HepG2 (cell line): ENCODE measurements at regions not wholly inside any gene's neighbourhood (a gene's known extent, or its start where the extent isn't known, plus 50 kb on each side); places are given as distances from the start of the nearest gene placed in this dataset.

Source experiments
- ATAC-seq: fragments of 200-7000 bp; cut with Tn5 transposase; 3 replicates; pipeline ENCODE4 v1.9.1; 2020; ENCODE audit warnings: mild to moderate bottlenecking, moderate library complexity
- BruUV-seq: library from RNA; stranded (reverse); fragments of 400-500 nt; replicated peaks from 2 replicates; lab custom pipeline; 2021; lab: Mats Ljungman, UMichigan
- CTCF ChIA-PET: fragments of 300-600 bp; formaldehyde crosslinking; extraction: SDS; loops from one replicate; lab custom pipeline; 2021; ENCODE audit warnings: low total read pairs, inconsistent platforms, low intra/inter-chr PET ratio; lab: Yijun Ruan, JAX
- POLR2A ChIA-PET: fragments of 350-600 bp; sonication (Branson Sonifier 250); formaldehyde crosslinking; loops from one replicate; lab custom pipeline; 2020; ENCODE audit warnings: antibody characterized with exemption, inconsistent platforms; lab: Yijun Ruan, JAX
- DNase-seq: peaks from one replicate; pipeline ENCODE4 v3.0.0-alpha.2; 2015; ENCODE audit warnings: low spot score
- FAIRE-seq: peaks from 3 replicates; lab custom pipeline; 2011; peaks lifted over from hg19 to GRCh38; lab: Jason Lieb, UNC
- H2AFZ ChIP-seq: one replicate; pipeline ENCODE4 v1.6.1; 2011; ENCODE audit warnings: low read length, inconsistent platforms
- H3K27ac ChIP-seq: fragments of 300-600 bp; 3 replicates; pipeline ENCODE4 v1.8.0; 2011; ENCODE audit warnings: mixed run types, mild to moderate bottlenecking, mixed read lengths, low read length, inconsistent platforms; ENCODE audit not compliant: insufficient read depth; ENCODE audit errors: extremely low read length
- H3K27me3 ChIP-seq, 2 experiments: fragments of 200-600 bp in 1 of 2; 2 replicates in 1 of 2; 3 replicates in 1 of 2; pipeline versions ENCODE4 v1.6.0 to v1.8.0; 2011; ENCODE audit warnings: low read length in 2 of 2, mild to moderate bottlenecking in 2 of 2, moderate library complexity in 2 of 2, inconsistent platforms in 1 of 2; ENCODE audit not compliant: insufficient read depth in 2 of 2, control insufficient read depth in 1 of 2
- H3K36me3 ChIP-seq, 2 experiments: fragments of 200-600 bp in 1 of 2; replicated peaks in 1 of 2; 2 replicates in 1 of 2; 3 replicates in 1 of 2; pipeline versions ENCODE4 v1.5.1 to v1.8.0; 2011; ENCODE audit warnings: low read length in 2 of 2, inconsistent platforms in 1 of 2; ENCODE audit not compliant: insufficient read depth in 2 of 2, control insufficient read depth in 1 of 2
- H3K4me1 ChIP-seq: 2 replicates; pipeline ENCODE4 v1.5.1; 2012; ENCODE audit warnings: low read length, inconsistent platforms; ENCODE audit not compliant: insufficient read depth
- H3K4me2 ChIP-seq: 2 replicates; pipeline ENCODE4 v1.6.0; 2011; ENCODE audit warnings: low read depth, low read length, inconsistent platforms
- H3K4me3 ChIP-seq, 3 experiments: fragments of 200-600 bp in 1 of 3; sonication (generic), shearing (Covaris generic) in 1 of 3; replicated peaks in 1 of 3; 2 replicates each; pipeline ENCODE4 v1.5.1; 2011 to 2016; ENCODE audit warnings: low read length in 3 of 3, inconsistent platforms in 2 of 3, low read depth in 2 of 3, mild to moderate bottlenecking in 2 of 3, control low read depth in 1 of 3, mixed read lengths in 1 of 3; ENCODE audit not compliant: insufficient read depth in 1 of 3
- H3K79me2 ChIP-seq: one replicate; pipeline ENCODE4 v1.6.1; 2011; ENCODE audit warnings: low read length, inconsistent platforms; ENCODE audit not compliant: insufficient read depth
- H3K9ac ChIP-seq: 2 replicates; pipeline ENCODE4 v1.6.0; 2011; ENCODE audit warnings: mild to moderate bottlenecking, low read depth, low read length, inconsistent platforms; ENCODE audit not compliant: insufficient read depth
- H3K9me3 ChIP-seq: 2 replicates; pipeline ENCODE4 v1.5.1; 2012; ENCODE audit warnings: mild to moderate bottlenecking, low read length
- H4K20me1 ChIP-seq: 2 replicates; pipeline ENCODE4 v1.6.0; 2011; ENCODE audit warnings: inconsistent platforms, mild to moderate bottlenecking, low read length, moderate library complexity; ENCODE audit not compliant: insufficient read depth
- ATAD3A ChIP-seq: sonication (generic); formaldehyde crosslinking; IDR thresholded peaks from 2 replicates; pipeline ENCODE4 v1.4.0; 2020; ENCODE audit warnings: missing genetic modification reagents
- KLF13 ChIP-seq: sonication (generic); formaldehyde crosslinking; IDR thresholded peaks from 2 replicates; pipeline ENCODE4 v1.4.0; 2020; ENCODE audit warnings: mild to moderate bottlenecking, missing genetic modification reagents
- KLF16 ChIP-seq, 2 experiments: sonication (generic) in 1 of 2; formaldehyde crosslinking in 1 of 2; IDR thresholded peaks; 2 replicates each; pipeline versions ENCODE4 v1.6.1 to v1.8.0; 2016 to 2023; ENCODE audit warnings: missing genetic modification reagents in 2 of 2, missing compliant biosample characterization in 1 of 2
- PLRG1 ChIP-seq: fragments of 450-650 bp; conservative IDR thresholded peaks from 2 replicates; pipeline ENCODE4 v1.6.1; 2016
- ZNF101 ChIP-seq: sonication (generic); formaldehyde crosslinking; IDR thresholded peaks from 2 replicates; pipeline ENCODE4 v1.4.0; 2020; ENCODE audit warnings: mild to moderate bottlenecking, low read depth, missing genetic modification reagents, borderline replicate concordance
- ZNF331 ChIP-seq: sonication (generic); formaldehyde crosslinking; IDR thresholded peaks from 2 replicates; pipeline ENCODE4 v1.4.0; 2020; ENCODE audit warnings: missing genetic modification reagents
- WGBS: methylation state at CpG from one replicate; pipeline ENCODE4 v1.1.6; 2017; ENCODE audit warnings: low lambda C conversion rate; 5-methylcytosine and 5-hydroxymethylcytosine counted together
- in situ Hi-C: cut with HindIII; loops from 2 replicates; pipeline ENCODE4 v1.10.0; 2017; ENCODE audit warnings: low pct_unique_long_range_greater_than_20kb; ENCODE audit not compliant: extremely low pct_ligation_motif_present
- intact Hi-C: fragments of 100-400 bp; cut with micrococcal nuclease; formaldehyde crosslinking; loops from one replicate; pipeline ENCODE4 v1.10.0; 2022; ENCODE audit not compliant: unreplicated experiment
- TF ChIP-seq, protein P1 (sequence below): sonication (generic); formaldehyde crosslinking; IDR thresholded peaks from 2 replicates; pipeline ENCODE4 v1.8.0; 2023; ENCODE audit warnings: mild to moderate bottlenecking, missing genetic modification reagents

- H3K9me3 ChIP-seq: no peaks in the 10 kb centered on the region
- 0% methylated on average over 1 of the region's 1 CpG for WGBS
- in situ Hi-C loops: no loop called here
- POLR2A ChIA-PET: no interaction called here
- intact Hi-C loops: no loop called here
- H2AFZ ChIP-seq: no peak overlapping the region
- no peak for FAIRE-seq
- H3K9ac ChIP-seq: no peak overlapping the region
- H3K27ac ChIP-seq: no peak overlapping the region
- H3K4me2 ChIP-seq: no peak overlapping the region
- CTCF ChIA-PET: no interaction called here
- no TSS peak for BruUV-seq
- no peaks in the 10 kb centered on the region for H3K27me3 ChIP-seq
- no peaks in the 10 kb centered on the region for H4K20me1 ChIP-seq
- no peak for DNase-seq
- H3K36me3 ChIP-seq: no peaks in the 10 kb centered on the region
- peak; percentile 59; the same call in 1 of the 2 replicates for TF ChIP-seq ZNF331
- no peak for TF ChIP-seq ATAD3A
- TF ChIP-seq KLF16 (CRISPR knock-in tag; IDR thresholded peaks at IDR 0.05): no peak
- TF ChIP-seq, protein P1, sequence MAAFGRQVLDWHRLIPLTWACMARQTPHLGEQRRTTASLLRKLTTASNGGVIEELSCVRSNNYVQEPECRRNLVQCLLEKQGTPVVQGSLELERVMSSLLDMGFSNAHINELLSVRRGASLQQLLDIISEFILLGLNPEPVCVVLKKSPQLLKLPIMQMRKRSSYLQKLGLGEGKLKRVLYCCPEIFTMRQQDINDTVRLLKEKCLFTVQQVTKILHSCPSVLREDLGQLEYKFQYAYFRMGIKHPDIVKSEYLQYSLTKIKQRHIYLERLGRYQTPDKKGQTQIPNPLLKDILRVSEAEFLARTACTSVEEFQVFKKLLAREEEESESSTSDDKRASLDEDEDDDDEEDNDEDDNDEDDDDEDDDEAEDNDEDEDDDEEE (CRISPR knock-in tag): no peak
- no peaks in the 10 kb centered on the region for H3K4me1 ChIP-seq
- no peak for ATAC-seq
- no peaks in the 10 kb centered on the region for H3K79me2 ChIP-seq
- H3K4me3 ChIP-seq: no peak overlapping the region
Measured at GRCh38 chr3:191624299-191624698, 163.3 kb downstream of the PYDC2 start.

- Histone ChIP-seq H3K36me3 (no peaks in the 10 kb centered on the region), H3K9me3 (no peaks in the 10 kb centered on the region), H3K79me2 (no peaks in the 10 kb centered on the region), H2AFZ (no peak overlapping the region), H3K4me3 (no peak overlapping the region), H3K4me1 (no peaks in the 10 kb centered on the region), H4K20me1 (no peaks in the 10 kb centered on the region), H3K4me2 (no peak overlapping the region), H3K27me3 (no peaks in the 10 kb centered on the region), H3K9ac (no peak overlapping the region), H3K27ac (no peak overlapping the region)
- ChIA-PET CTCF (no interaction called here), POLR2A (no interaction called here)
- no peak for ATAC-seq
- no TSS peak for BruUV-seq
- TF ChIP-seq PLRG1 (no peak), ZNF101 (no peak), KLF13 (no peak)
- WGBS: 50% methylated on average over 8 of the region's 8 CpGs
- no peak for FAIRE-seq
- intact Hi-C loops (no loop called here), in situ Hi-C loops (no loop called here)
- no peak for DNase-seq
Measured at GRCh38 chr3:191627064-191627463, 166.1 kb downstream of the PYDC2 start.
